ENCODE measurements at regions not wholly inside any gene's neighbourhood (a gene's known extent, or its start where the extent isn't known, plus 50 kb on each side); places are given as distances from the start of the nearest gene placed in this dataset.

DNA sequence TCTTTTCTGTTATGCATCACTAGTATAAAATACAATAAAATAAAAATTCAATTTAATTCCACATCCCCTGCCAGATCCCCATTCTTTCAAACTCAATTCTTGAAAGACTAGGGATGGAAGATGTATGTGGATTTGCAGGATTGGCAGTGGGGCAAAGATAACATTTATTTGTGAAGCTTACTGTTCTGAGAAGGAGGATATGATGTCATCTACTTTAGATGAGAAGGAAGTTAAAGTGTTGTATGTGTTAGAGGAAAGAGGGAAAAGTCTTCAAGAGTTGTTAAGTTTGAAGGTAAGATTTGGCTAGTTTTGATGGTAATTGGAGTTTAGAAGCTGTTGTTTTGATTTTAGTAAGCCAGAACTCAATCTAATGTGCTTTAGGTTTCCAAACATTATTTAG, 845.1 kb upstream of the NR2F2 start:
- ChIA-PET CTCF (ENCODE audit: low intra/inter-chr PET ratio, low total read pairs) (no interaction called here), POLR2A (no interaction called here)
- Histone ChIP-seq H3K79me2 (ENCODE audit: insufficient read depth, low read length) (no peaks in the 10 kb centered on the region), H3K36me3 (replicated peaks in 1 of 2; ENCODE audit: control insufficient read depth in 1 of 2, insufficient read depth in 2 of 2, low read length in 2 of 2) (no peaks in the 10 kb centered on the region), H3K9me3 (ENCODE audit: low read length) (peaks cover 85% of the 10 kb centered on the region), H3K9ac (ENCODE audit: insufficient read depth, low read depth, low read length) (no peak overlapping the region), H3K4me2 (ENCODE audit: low read depth, low read length) (no peak overlapping the region), H3K27ac (ENCODE audit: extremely low read length, insufficient read depth, low read length) (no peak overlapping the region), H3K4me1 (ENCODE audit: insufficient read depth, low read length) (no peaks in the 10 kb centered on the region), H4K20me1 (ENCODE audit: insufficient read depth, low read length) (no peaks in the 10 kb centered on the region), H3K27me3 (ENCODE audit: control insufficient read depth in 1 of 2, insufficient read depth in 2 of 2, low read length in 2 of 2) (no peaks in the 10 kb centered on the region), H2AFZ (ENCODE audit: low read length) (no peak overlapping the region), H3K4me3 (replicated peaks in 1 of 3; ENCODE audit: insufficient read depth in 1 of 3, low read depth in 2 of 3, low read length in 3 of 3) (no peak overlapping the region)
- ATAC-seq (no peak), DNase-seq (ENCODE audit: low spot score) (no peak), FAIRE-seq (no peak)
- intact Hi-C loops (cut with micrococcal nuclease; ENCODE audit: unreplicated experiment) (no loop called here), in situ Hi-C loops (cut with HindIII; ENCODE audit: extremely low pct_ligation_motif_present, low pct_unique_long_range_greater_than_20kb) (no loop called here)
- no TSS peak for BruUV-seq (replicated peaks)
- TF ChIP-seq ATF7 (IDR thresholded peaks at IDR 0.05) (peak; percentile 76), ATF7 (CRISPR knock-in tag; IDR thresholded peaks at IDR 0.05) (no peak)
- TF ChIP-seq, protein P1, sequence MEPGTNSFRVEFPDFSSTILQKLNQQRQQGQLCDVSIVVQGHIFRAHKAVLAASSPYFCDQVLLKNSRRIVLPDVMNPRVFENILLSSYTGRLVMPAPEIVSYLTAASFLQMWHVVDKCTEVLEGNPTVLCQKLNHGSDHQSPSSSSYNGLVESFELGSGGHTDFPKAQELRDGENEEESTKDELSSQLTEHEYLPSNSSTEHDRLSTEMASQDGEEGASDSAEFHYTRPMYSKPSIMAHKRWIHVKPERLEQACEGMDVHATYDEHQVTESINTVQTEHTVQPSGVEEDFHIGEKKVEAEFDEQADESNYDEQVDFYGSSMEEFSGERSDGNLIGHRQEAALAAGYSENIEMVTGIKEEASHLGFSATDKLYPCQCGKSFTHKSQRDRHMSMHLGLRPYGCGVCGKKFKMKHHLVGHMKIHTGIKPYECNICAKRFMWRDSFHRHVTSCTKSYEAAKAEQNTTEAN (CRISPR knock-in tag; conservative IDR thresholded peaks at IDR 0.05) = no peak

DNA sequence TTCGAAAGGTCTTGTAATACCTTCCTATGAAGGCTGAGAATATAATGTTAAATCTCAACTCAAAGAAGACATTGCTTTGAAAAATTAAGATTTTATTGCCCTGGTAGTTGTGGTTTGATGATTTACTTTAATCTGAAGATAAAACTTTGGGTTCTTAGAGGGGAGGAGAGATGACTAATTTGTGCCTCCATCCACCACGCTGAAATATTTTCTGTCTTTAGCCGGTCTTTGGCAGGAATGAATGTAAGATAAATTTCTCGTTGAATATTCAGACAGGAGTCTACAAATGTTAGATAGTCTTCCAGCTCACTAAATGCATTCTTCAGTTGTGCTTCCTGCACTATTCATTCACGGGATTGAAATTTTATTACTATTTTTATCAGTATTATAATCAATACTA, 844.3 kb upstream of the NR2F2 start:
- no peaks in the 10 kb centered on the region for H3K4me1 ChIP-seq (ENCODE audit: insufficient read depth, low read length)
- H3K79me2 ChIP-seq (ENCODE audit: insufficient read depth, low read length) = no peaks in the 10 kb centered on the region
- intact Hi-C loops (cut with micrococcal nuclease; ENCODE audit: unreplicated experiment) (no loop called here), in situ Hi-C loops (cut with HindIII; ENCODE audit: extremely low pct_ligation_motif_present, low pct_unique_long_range_greater_than_20kb) (no loop called here)
- 30% methylated on average over 5 of the region's 5 CpGs for WGBS (ENCODE audit: low lambda C conversion rate)
- no peaks in the 10 kb centered on the region for H4K20me1 ChIP-seq (ENCODE audit: insufficient read depth, low read length)
- ChIA-PET POLR2A (no interaction called here), CTCF (ENCODE audit: low intra/inter-chr PET ratio, low total read pairs) (no interaction called here)
- H3K27ac ChIP-seq (ENCODE audit: extremely low read length, insufficient read depth, low read length) = no peak overlapping the region
- DNase-seq (ENCODE audit: low spot score) (no peak), FAIRE-seq (no peak), ATAC-seq (no peak)
- no peak overlapping the region for H2AFZ ChIP-seq (ENCODE audit: low read length)
- H3K36me3 ChIP-seq (replicated peaks in 1 of 2; ENCODE audit: control insufficient read depth in 1 of 2, insufficient read depth in 2 of 2, low read length in 2 of 2) = no peaks in the 10 kb centered on the region
- no TSS peak for BruUV-seq (replicated peaks)
- H3K4me2 ChIP-seq (ENCODE audit: low read depth, low read length) = no peak overlapping the region
- no peak overlapping the region for H3K4me3 ChIP-seq (replicated peaks in 1 of 3; ENCODE audit: insufficient read depth in 1 of 3, low read depth in 2 of 3, low read length in 3 of 3)
- no peak overlapping the region for H3K9ac ChIP-seq (ENCODE audit: insufficient read depth, low read depth, low read length)
- peaks cover 83% of the 10 kb centered on the region for H3K9me3 ChIP-seq (ENCODE audit: low read length)
- H3K27me3 ChIP-seq (ENCODE audit: control insufficient read depth in 1 of 2, insufficient read depth in 2 of 2, low read length in 2 of 2) = no peaks in the 10 kb centered on the region
- no peak for TF ChIP-seq ZNF263 (CRISPR knock-in tag; IDR thresholded peaks at IDR 0.05)
- TF ChIP-seq GTF3A (CRISPR knock-in tag; conservative IDR thresholded peaks at IDR 0.05) = no peak
- TF ChIP-seq, protein P2, sequence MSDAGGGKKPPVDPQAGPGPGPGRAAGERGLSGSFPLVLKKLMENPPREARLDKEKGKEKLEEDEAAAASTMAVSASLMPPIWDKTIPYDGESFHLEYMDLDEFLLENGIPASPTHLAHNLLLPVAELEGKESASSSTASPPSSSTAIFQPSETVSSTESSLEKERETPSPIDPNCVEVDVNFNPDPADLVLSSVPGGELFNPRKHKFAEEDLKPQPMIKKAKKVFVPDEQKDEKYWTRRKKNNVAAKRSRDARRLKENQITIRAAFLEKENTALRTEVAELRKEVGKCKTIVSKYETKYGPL (CRISPR knock-in tag; IDR thresholded peaks at IDR 0.05) = no peak
- TF ChIP-seq, protein P3, sequence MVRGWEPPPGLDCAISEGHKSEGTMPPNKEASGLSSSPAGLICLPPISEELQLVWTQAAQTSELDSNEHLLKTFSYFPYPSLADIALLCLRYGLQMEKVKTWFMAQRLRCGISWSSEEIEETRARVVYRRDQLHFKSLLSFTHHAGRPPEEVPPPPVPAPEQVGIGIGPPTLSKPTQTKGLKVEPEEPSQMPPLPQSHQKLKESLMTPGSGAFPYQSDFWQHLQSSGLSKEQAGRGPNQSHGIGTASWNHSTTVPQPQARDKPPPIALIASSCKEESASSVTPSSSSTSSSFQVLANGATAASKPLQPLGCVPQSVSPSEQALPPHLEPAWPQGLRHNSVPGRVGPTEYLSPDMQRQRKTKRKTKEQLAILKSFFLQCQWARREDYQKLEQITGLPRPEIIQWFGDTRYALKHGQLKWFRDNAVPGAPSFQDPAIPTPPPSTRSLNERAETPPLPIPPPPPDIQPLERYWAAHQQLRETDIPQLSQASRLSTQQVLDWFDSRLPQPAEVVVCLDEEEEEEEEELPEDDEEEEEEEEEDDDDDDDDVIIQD (CRISPR knock-in tag; IDR thresholded peaks at IDR 0.05; ENCODE audit: low read depth) = no peak
- TF ChIP-seq ZFP36 (IDR thresholded peaks at IDR 0.05; ENCODE audit: borderline replicate concordance, low read depth, low read length, partially characterized antibody) = no peak
- no peak for TF ChIP-seq GATAD1 (CRISPR knock-in tag; IDR thresholded peaks at IDR 0.05)
- TF ChIP-seq, protein P4, sequence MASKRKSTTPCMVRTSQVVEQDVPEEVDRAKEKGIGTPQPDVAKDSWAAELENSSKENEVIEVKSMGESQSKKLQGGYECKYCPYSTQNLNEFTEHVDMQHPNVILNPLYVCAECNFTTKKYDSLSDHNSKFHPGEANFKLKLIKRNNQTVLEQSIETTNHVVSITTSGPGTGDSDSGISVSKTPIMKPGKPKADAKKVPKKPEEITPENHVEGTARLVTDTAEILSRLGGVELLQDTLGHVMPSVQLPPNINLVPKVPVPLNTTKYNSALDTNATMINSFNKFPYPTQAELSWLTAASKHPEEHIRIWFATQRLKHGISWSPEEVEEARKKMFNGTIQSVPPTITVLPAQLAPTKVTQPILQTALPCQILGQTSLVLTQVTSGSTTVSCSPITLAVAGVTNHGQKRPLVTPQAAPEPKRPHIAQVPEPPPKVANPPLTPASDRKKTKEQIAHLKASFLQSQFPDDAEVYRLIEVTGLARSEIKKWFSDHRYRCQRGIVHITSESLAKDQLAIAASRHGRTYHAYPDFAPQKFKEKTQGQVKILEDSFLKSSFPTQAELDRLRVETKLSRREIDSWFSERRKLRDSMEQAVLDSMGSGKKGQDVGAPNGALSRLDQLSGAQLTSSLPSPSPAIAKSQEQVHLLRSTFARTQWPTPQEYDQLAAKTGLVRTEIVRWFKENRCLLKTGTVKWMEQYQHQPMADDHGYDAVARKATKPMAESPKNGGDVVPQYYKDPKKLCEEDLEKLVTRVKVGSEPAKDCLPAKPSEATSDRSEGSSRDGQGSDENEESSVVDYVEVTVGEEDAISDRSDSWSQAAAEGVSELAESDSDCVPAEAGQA (IDR thresholded peaks at IDR 0.05; ENCODE audit: low read depth) = no peak
- TF ChIP-seq, protein P4 (CRISPR knock-in tag; IDR thresholded peaks at IDR 0.05; ENCODE audit: borderline replicate concordance) = no peak
